ENCODE measurements at regions not wholly inside any gene's neighbourhood (a gene's known extent, or its start where the extent isn't known, plus 50 kb on each side); places are given as distances from the start of the nearest gene placed in this dataset.

DNA sequence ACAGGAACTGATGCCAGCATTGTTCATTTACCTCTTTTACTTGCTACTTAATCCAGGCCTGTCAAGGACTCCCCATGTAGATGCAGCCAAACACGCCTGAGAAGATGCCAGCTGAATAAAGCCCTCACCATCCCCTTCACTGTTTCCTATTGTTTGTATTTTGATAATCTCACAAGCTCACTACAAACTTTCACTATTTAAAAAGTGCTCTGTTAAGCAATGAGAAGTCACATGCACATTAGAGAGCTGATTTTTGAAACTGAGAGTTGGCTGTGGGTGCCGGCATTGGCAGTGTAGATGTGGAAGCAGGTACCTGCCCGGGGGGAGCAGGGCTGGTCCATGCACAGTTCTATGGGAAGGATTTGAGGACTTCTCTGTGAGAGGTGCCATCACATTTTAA, 169.8 kb upstream of the GRB10 start:
- Mint-ChIP-seq H3K27ac (no peak overlapping the region), H3K4me1 (peaks cover 27% of the 10 kb centered on the region), H3K36me3 (ENCODE audit: low read depth) (no peaks in the 10 kb centered on the region), H3K27me3 (ENCODE audit: low read depth, poor library complexity) (peaks cover 12% of the 10 kb centered on the region), H3K9me3 (peaks cover 35% of the 10 kb centered on the region), H3K4me3 (no peak overlapping the region)
- DNase-seq, result no peak
- TF ChIP-seq, protein P1, sequence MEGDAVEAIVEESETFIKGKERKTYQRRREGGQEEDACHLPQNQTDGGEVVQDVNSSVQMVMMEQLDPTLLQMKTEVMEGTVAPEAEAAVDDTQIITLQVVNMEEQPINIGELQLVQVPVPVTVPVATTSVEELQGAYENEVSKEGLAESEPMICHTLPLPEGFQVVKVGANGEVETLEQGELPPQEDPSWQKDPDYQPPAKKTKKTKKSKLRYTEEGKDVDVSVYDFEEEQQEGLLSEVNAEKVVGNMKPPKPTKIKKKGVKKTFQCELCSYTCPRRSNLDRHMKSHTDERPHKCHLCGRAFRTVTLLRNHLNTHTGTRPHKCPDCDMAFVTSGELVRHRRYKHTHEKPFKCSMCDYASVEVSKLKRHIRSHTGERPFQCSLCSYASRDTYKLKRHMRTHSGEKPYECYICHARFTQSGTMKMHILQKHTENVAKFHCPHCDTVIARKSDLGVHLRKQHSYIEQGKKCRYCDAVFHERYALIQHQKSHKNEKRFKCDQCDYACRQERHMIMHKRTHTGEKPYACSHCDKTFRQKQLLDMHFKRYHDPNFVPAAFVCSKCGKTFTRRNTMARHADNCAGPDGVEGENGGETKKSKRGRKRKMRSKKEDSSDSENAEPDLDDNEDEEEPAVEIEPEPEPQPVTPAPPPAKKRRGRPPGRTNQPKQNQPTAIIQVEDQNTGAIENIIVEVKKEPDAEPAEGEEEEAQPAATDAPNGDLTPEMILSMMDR (IDR thresholded peaks at IDR 0.05), result no peak

DNA sequence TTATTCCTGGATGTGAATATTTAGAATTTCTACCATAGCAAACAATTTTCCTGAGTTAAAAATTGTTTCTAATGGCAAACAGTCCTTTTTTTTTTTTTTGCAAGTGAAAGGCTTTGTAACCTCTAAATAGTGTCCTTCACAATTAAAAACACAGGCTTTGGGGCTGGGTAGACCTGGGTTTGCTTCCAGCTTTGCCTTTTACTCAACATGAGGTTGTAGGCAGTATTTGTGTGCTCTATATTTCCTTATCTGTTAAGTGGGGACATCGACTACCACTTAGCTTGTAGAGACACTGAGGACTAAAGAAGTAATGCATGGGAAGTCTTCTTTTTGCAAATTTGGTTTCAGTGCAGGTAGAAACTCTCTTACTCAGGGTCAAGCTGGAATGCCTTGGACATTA, 169.4 kb upstream of the GRB10 start:
- peaks cover 35% of the 10 kb centered on the region for H3K9me3 Mint-ChIP-seq
- H3K4me1 Mint-ChIP-seq, result peaks cover 22% of the 10 kb centered on the region
- DNase-seq, result no peak
- H3K27ac Mint-ChIP-seq, result no peak overlapping the region
- H3K4me3 Mint-ChIP-seq, result no peak overlapping the region
- no peaks in the 10 kb centered on the region for H3K36me3 Mint-ChIP-seq (ENCODE audit: low read depth)
- TF ChIP-seq, protein P1 (IDR thresholded peaks at IDR 0.05), result no peak
- H3K27me3 Mint-ChIP-seq (ENCODE audit: low read depth, poor library complexity), result peaks cover 12% of the 10 kb centered on the region

DNA sequence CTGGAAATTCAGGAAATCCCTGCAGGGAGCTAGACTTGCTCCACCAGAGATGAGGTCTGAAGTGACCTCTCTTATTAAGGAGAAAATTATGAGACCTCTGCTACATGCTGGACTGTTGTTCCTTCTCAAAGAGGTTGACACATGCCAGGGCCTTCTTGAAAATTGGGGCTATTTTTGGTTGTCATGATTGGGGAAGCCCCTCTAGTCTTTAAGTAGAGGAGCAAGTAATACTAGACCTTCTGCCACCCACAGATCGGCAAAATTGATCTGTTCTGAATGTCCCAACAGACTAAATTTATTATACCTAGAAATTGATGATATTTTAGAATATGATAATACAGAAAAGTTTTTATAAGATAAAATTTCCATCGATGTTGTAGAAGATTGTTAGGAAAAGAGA, 160.8 kb upstream of the GRB10 start:
- Mint-ChIP-seq H3K27ac (no peak overlapping the region), H3K4me1 (no peaks in the 10 kb centered on the region), H3K27me3 (ENCODE audit: low read depth, poor library complexity) (peaks cover 3% of the 10 kb centered on the region), H3K9me3 (peaks cover 8% of the 10 kb centered on the region), H3K4me3 (no peak overlapping the region), H3K36me3 (ENCODE audit: low read depth) (no peaks in the 10 kb centered on the region)
- no peak for DNase-seq
- TF ChIP-seq, protein P1 (IDR thresholded peaks at IDR 0.05), result no peak

DNA sequence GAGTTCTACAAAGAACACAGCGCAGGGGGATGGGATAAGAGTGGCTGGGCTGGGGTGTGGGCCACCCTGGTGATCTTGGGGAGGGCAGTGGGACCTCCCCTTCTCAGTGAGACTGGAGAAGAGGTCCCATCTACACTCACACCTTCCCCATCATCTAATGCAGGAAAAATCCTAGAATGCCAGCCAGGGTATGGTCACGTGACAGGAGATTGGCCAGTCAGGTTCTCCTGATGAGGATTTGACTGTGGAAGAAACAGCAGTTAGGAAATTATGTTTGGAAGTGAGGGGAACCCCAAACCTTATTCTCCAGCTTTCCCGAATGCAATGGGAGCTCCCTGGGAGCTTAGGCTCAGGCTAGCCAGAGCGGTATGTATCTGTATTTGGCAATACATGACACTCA, 158.8 kb upstream of the GRB10 start:
- H3K9me3 Mint-ChIP-seq, result peaks cover 4% of the 10 kb centered on the region
- no peak overlapping the region for H3K27ac Mint-ChIP-seq

DNA sequence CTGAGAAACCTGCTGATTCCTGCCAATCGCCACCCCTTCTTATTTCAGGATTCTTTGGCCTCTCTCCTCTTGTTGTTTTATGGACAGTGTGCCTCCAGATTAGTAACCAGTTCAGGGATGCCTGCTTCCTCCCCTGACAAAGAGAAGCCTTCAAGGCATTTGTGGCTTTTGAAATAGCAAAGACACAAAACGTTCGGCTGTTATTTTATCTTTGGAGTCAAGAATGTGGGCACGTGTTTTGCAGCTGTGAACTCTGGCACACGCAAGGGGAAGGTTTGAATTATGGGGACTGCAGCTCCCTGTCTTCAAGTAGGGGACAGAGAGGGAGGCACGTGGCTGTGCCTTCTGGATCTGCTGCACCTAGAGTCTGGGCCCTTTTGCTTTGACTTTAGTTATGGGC, 157.9 kb upstream of the GRB10 start:
- TF ChIP-seq, protein P1 (IDR thresholded peaks at IDR 0.05), result no peak
- peaks cover 7% of the 10 kb centered on the region for H3K36me3 Mint-ChIP-seq (ENCODE audit: low read depth)
- H3K27me3 Mint-ChIP-seq (ENCODE audit: low read depth, poor library complexity), result no peaks in the 10 kb centered on the region
- no peaks in the 10 kb centered on the region for H3K4me1 Mint-ChIP-seq
- no peak overlapping the region for H3K27ac Mint-ChIP-seq
- peaks cover 13% of the 10 kb centered on the region for H3K9me3 Mint-ChIP-seq
- H3K4me3 Mint-ChIP-seq, result no peak overlapping the region
- no peak for DNase-seq

More for the DNA sequence above, 158.8 kb upstream of the GRB10 start:
- no peak overlapping the region for H3K4me3 Mint-ChIP-seq
- H3K4me1 Mint-ChIP-seq, result no peaks in the 10 kb centered on the region
- TF ChIP-seq, protein P1 (IDR thresholded peaks at IDR 0.05), result no peak
- H3K36me3 Mint-ChIP-seq (ENCODE audit: low read depth), result no peaks in the 10 kb centered on the region
- DNase-seq, result no peak
- H3K27me3 Mint-ChIP-seq (ENCODE audit: low read depth, poor library complexity), result no peaks in the 10 kb centered on the region

DNA sequence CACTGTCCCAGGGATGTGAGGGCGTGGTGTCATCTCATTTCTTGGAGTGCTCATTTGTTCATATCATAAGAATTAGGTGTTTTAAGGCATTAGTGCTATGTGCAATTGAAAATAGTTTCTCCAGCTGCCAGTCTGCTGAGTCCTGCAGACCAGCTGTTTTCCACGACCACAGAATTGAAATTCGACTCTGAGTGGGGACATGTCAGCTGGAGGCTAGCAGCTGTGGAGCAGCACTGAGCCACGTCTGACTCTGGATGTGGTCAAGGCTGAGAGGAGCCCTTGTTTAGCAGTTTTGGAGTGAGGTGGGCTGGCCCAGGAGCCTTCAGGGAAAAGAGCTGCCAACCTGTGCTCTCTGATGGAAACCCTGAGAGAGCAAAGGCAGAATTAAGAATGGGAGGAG, 156.3 kb upstream of the GRB10 start:
- Mint-ChIP-seq H3K27me3 (ENCODE audit: low read depth, poor library complexity) (no peaks in the 10 kb centered on the region), H3K9me3 (peaks cover 26% of the 10 kb centered on the region), H3K27ac (peak overlapping the region; percentile 36), H3K36me3 (ENCODE audit: low read depth) (peaks cover 12% of the 10 kb centered on the region), H3K4me3 (no peak overlapping the region), H3K4me1 (no peaks in the 10 kb centered on the region)
- no peak for DNase-seq
- TF ChIP-seq, protein P1 (IDR thresholded peaks at IDR 0.05), result no peak

All from nephron progenitor cell (in vitro differentiated cells).